GM12801 (cell line): ENCODE measurements at regions not wholly inside any gene's neighbourhood (a gene's known extent, or its start where the extent isn't known, plus 50 kb on each side); places are given as distances from the start of the nearest gene placed in this dataset.

Experiments
- TF ChIP-seq, protein P1 (sequence below): IDR thresholded peaks from one replicate; pipeline ENCODE4 v1.5.1; 2011; ENCODE audit warnings: control low read depth; ENCODE audit not compliant: insufficient read length; ENCODE audit errors: extremely low read depth

- TF ChIP-seq, protein P1, sequence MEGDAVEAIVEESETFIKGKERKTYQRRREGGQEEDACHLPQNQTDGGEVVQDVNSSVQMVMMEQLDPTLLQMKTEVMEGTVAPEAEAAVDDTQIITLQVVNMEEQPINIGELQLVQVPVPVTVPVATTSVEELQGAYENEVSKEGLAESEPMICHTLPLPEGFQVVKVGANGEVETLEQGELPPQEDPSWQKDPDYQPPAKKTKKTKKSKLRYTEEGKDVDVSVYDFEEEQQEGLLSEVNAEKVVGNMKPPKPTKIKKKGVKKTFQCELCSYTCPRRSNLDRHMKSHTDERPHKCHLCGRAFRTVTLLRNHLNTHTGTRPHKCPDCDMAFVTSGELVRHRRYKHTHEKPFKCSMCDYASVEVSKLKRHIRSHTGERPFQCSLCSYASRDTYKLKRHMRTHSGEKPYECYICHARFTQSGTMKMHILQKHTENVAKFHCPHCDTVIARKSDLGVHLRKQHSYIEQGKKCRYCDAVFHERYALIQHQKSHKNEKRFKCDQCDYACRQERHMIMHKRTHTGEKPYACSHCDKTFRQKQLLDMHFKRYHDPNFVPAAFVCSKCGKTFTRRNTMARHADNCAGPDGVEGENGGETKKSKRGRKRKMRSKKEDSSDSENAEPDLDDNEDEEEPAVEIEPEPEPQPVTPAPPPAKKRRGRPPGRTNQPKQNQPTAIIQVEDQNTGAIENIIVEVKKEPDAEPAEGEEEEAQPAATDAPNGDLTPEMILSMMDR: no peak
Measured at GRCh38 chr10:109040622-109041021, 882.7 kb downstream of the XPNPEP1 start.

GRCh38 chr10:109037978-109038377 lies 885.3 kb downstream of the XPNPEP1 start:
- TF ChIP-seq, protein P1: no peak

DNA sequence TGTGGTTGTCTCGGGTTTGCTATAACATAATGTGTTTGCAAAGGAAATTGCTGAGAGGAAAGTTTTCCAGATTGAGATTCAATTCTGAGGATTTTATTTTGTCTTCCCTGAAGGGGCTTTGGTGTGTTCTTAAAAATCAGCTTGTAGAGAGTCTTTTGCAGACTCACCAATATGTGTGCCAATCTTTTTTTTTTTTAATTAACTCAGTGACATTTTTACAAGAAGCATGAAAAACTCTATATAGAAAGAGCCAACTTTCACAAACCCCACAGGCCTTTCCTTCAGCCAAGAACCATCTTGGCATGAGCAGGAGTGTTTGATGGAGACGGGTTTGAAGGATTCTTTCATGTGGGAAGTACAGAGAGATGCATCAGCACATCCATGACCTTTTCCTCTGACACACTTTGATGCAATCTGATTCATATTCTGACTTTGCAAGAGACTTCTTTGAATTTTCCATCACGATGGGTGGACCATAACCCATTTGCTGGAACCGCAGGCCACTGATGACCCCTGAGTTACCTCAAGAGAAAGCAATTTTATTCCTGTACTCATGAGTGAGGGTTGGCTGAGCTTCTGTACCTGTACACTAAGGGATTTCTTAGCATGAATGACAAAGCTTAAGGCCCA lies 892.6 kb downstream of the XPNPEP1 start:
- TF ChIP-seq, protein P1: no peak

- TF ChIP-seq, protein P1: no peak
Measured at GRCh38 chr10:109029870-109030269, 893.4 kb downstream of the XPNPEP1 start.

- TF ChIP-seq, protein P1: no peak
Measured at GRCh38 chr10:109027534-109028185, 895.7 kb downstream of the XPNPEP1 start.

DNA sequence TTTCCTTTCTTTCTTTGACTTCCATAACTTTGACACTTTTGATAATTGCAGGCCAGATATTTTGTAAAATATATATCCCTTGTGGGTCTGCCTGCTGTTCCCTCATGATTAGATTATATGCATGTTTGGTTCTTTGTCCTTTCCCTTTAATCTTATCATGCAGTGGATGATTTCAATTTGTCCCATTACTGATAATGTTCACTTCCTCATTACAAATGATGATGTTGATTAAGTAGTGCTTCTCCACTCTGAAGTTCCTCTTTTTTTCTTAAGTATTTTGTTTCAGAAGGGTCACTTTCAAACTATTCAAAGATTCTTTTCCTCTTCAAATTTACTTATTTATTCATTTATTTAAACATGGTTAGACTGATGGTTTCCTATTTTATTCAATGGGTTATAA lies 898.1 kb downstream of the XPNPEP1 start:
- TF ChIP-seq, protein P1: no peak

DNA sequence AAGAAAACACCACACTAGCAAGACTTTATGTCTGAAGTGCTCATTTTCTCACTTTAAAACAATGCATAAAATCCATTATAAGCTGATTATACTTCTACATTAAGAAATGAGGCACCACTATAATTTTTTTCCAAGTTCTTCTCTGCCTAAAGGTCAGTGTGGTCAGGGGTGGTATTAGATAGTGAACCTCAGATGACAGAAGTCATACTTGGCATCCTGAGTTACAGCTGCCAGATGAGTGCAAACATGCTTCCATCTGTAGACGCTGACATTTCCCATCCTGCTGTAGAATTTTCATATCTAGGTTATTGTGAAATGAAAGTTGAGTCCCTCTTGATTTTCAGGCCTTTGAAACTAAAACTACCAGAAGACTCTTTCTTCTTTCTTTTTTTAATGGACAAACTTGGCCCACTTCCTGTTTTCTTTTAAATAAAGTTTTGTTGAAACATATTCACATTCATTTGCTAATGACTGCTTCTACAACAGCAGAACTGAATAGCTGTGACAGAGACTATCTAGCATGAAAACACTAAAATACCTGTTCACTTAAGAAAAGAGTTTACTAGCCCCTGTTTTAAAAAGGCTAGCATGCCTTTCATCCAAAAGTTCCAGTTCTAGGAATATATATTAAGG lies 900.8 kb downstream of the XPNPEP1 start:
- TF ChIP-seq, protein P1: no peak
